Central memory CD8-positive, alpha-beta T cell (primary cell): ENCODE measurements at regions not wholly inside any gene's neighbourhood (a gene's known extent, or its start where the extent isn't known, plus 50 kb on each side); places are given as distances from the start of the nearest gene placed in this dataset.
A peak's percentile ranks its signal among the peaks of the same experiment; 100 is the strongest.
"Not testable (repeated sequence)": the region's sequence is repeated elsewhere in the genome, so short reads cannot be mapped to it uniquely, and the experiment has no call there.

Source experiments
- ATAC-seq: fragments of 150-1000 bp; cut with Tn5 transposase; replicated peaks from 2 replicates; pipeline ENCODE4 v1.10.0; 2022; ENCODE audit warnings: mild to moderate bottlenecking, moderate FRiP score, moderate number of reproducible peaks; ENCODE audit not compliant: poor library complexity, severe bottlenecking; ENCODE audit errors: extremely low read depth
- DNase-seq, 2 donors: peaks; one replicate each; pipeline ENCODE4 v3.0.0; 2021; ENCODE audit warnings: low spot score in 2 of 2
- H3K27ac Mint-ChIP-seq: one replicate; pipeline ENCODE4 v1.8.0; 2022; ENCODE audit warnings: low read depth, mild to moderate bottlenecking, moderate library complexity, mixed read lengths
- H3K27me3 Mint-ChIP-seq: one replicate; pipeline ENCODE4 v1.8.0; 2022; ENCODE audit warnings: mixed read lengths
- H3K36me3 Mint-ChIP-seq: one replicate; pipeline ENCODE4 v1.8.0; 2022; ENCODE audit warnings: mild to moderate bottlenecking, moderate library complexity, mixed read lengths; ENCODE audit not compliant: insufficient read depth
- H3K4me1 Mint-ChIP-seq: one replicate; pipeline ENCODE4 v1.8.0; 2022; ENCODE audit warnings: mixed read lengths
- H3K4me3 Mint-ChIP-seq: one replicate; pipeline ENCODE4 v1.8.0; 2022; ENCODE audit warnings: mild to moderate bottlenecking, moderate library complexity, mixed read lengths
- H3K9me3 Mint-ChIP-seq: one replicate; pipeline ENCODE4 v1.8.0; 2022; ENCODE audit warnings: mixed read lengths

DNA sequence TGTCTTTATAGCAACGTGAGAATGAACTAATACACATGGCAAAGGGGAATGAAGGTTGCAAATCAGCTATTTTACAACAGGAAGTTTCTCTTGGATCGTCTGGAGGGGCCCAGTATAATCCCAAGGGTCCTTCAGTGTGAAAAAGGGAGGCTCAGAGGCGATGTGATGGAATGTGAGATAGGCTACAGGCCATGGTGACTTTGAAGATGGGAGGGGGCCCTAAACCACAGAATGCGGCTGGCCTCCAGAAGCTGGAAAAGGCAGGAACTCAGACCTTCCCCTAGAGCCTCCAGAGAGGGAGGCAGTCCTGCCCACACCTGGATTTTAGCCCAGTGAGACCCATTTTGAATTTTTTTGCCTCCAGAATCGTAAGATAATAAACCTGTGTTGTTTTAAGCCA is 69.4 kb upstream of the PGM2 start:
- peaks cover 7% of the 10 kb centered on the region for H3K4me1 Mint-ChIP-seq
- no peaks in the 10 kb centered on the region for H3K36me3 Mint-ChIP-seq
- H3K27me3 Mint-ChIP-seq = peaks cover 31% of the 10 kb centered on the region
- H3K4me3 Mint-ChIP-seq = no peak overlapping the region
- no peak for ATAC-seq
- no peak overlapping the region for H3K27ac Mint-ChIP-seq
- no peak for DNase-seq
- H3K9me3 Mint-ChIP-seq = no peaks in the 10 kb centered on the region

- no peak overlapping the region for H3K4me3 Mint-ChIP-seq
- peaks cover 29% of the 10 kb centered on the region for H3K27me3 Mint-ChIP-seq
- H3K27ac Mint-ChIP-seq = no peak overlapping the region
- H3K36me3 Mint-ChIP-seq = no peaks in the 10 kb centered on the region
- H3K9me3 Mint-ChIP-seq = no peaks in the 10 kb centered on the region
- no peak for ATAC-seq
- H3K4me1 Mint-ChIP-seq = peaks cover 7% of the 10 kb centered on the region
- no peak for DNase-seq
Observed at GRCh38 chr4:37754410-37755185, 68.4 kb upstream of the RELL1 start.

DNA sequence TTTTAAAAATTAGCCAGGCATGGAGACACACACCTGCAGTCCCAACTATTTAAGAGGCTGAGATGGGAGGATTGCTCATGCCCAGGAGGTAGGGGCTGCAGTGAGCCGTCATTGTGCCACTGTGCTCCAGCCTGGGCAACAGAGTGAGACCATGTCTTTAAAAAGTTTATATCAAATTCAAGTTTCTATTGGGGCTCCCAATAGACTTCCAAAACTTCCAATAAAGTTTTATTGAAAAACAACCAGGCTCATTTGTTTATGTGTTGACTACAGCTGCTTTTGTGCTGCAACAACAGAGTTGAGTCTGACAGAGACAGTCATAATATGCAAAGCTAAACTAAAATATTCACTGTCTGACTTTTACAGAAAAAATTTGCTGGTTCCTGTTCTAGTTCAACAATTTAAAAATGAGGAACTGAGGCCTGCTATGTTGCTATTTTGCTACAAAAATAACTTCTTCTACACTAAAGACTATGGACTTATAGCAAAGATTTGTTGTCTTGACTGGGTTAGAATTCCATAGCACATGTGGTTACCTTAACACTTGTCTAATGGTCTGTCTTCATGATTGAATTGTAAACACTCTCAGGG is 63.3 kb upstream of the RELL1 start:
- H3K4me1 Mint-ChIP-seq = peaks cover 12% of the 10 kb centered on the region
- no peak for ATAC-seq

GRCh38 chr4:37748485-37748884 is 62.3 kb upstream of the RELL1 start:
- ATAC-seq = no peak
- peaks cover 7% of the 10 kb centered on the region for H3K4me1 Mint-ChIP-seq

More for the DNA sequence above, 63.3 kb upstream of the RELL1 start:
- H3K36me3 Mint-ChIP-seq = no peaks in the 10 kb centered on the region
- no peak for DNase-seq
- H3K27me3 Mint-ChIP-seq = peaks cover 10% of the 10 kb centered on the region
- no peaks in the 10 kb centered on the region for H3K9me3 Mint-ChIP-seq
- H3K27ac Mint-ChIP-seq = no peak overlapping the region
- no peak overlapping the region for H3K4me3 Mint-ChIP-seq

GRCh38 chr4:37747772-37748330 is 61.7 kb upstream of the RELL1 start:
- H3K36me3 Mint-ChIP-seq = no peaks in the 10 kb centered on the region
- ATAC-seq (no peak), DNase-seq (no peak)
- H3K27me3 Mint-ChIP-seq = no peaks in the 10 kb centered on the region
- no peaks in the 10 kb centered on the region for H3K9me3 Mint-ChIP-seq
- no peak overlapping the region for H3K27ac Mint-ChIP-seq
- H3K4me3 Mint-ChIP-seq = no peak overlapping the region
- peaks cover 7% of the 10 kb centered on the region for H3K4me1 Mint-ChIP-seq

More at GRCh38 chr4:37748485-37748884, 62.3 kb upstream of the RELL1 start:
- Mint-ChIP-seq H3K27ac (peak overlapping the region; percentile 46), H3K4me3 (no peak overlapping the region), H3K9me3 (no peaks in the 10 kb centered on the region), H3K36me3 (no peaks in the 10 kb centered on the region), H3K27me3 (no peaks in the 10 kb centered on the region)
- no peak for DNase-seq

- not testable (repeated sequence) for ATAC-seq, H3K4me3 Mint-ChIP-seq, DNase-seq, H3K27ac Mint-ChIP-seq, H3K27me3 Mint-ChIP-seq, H3K9me3 Mint-ChIP-seq, H3K36me3 Mint-ChIP-seq, H3K4me1 Mint-ChIP-seq
Observed at GRCh38 chr4:37746852-37747251, 60.7 kb upstream of the RELL1 start.

DNA sequence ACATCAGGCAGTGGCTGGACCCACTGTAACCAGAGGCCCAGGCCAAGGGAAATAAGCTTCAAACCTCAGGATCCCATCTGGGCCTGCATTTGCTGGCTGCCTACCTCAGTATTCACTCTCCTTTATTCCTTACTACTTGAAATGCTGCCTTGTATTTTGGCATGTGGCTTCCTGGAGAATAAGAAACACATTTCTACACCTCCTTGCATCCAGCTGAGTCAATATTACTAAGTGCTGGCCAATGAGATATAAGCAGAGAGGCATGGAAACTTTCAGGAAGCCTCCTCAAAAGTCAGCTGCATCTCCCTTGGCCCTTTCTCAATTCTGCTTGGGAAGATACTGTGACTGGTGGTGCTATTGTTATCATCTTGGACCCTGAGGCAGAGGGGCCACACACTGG is 59.8 kb upstream of the RELL1 start:
- H3K4me3 Mint-ChIP-seq = no peak overlapping the region
- ATAC-seq (no peak), DNase-seq (no peak)
- H3K4me1 Mint-ChIP-seq = peaks cover 7% of the 10 kb centered on the region
- H3K36me3 Mint-ChIP-seq = no peaks in the 10 kb centered on the region
- no peaks in the 10 kb centered on the region for H3K9me3 Mint-ChIP-seq
- H3K27ac Mint-ChIP-seq = no peak overlapping the region
- peaks cover 9% of the 10 kb centered on the region for H3K27me3 Mint-ChIP-seq

- Mint-ChIP-seq H3K9me3 (no peaks in the 10 kb centered on the region), H3K4me1 (no peaks in the 10 kb centered on the region), H3K27me3 (peaks cover 10% of the 10 kb centered on the region), H3K27ac (no peak overlapping the region), H3K36me3 (no peaks in the 10 kb centered on the region), H3K4me3 (no peak overlapping the region)
- DNase-seq (no peak), ATAC-seq (no peak)
Observed at GRCh38 chr4:37742149-37742548, 56.0 kb upstream of the RELL1 start.

DNA sequence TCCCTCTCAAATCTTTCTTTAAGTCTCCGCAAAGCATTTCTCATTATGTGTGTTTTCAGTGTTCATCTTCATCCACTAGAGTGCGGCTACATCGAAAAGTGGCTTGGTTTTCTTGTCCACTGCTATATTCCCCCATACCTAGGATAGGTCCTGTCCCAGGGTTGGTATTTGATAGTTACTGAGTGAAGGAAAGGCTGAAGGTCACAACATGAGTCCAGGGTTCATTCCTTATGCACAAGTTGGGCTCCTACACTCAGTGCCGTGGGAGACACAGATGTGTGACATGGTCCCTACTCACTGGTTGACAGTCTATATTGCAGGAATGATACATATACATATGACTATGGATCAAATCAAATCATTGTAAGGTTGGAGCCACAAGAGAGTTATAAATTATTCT is 55.4 kb upstream of the RELL1 start:
- DNase-seq (no peak), ATAC-seq (no peak)
- Mint-ChIP-seq H3K27ac (no peak overlapping the region), H3K9me3 (no peaks in the 10 kb centered on the region), H3K36me3 (no peaks in the 10 kb centered on the region), H3K4me1 (no peaks in the 10 kb centered on the region), H3K27me3 (peaks cover 10% of the 10 kb centered on the region), H3K4me3 (no peak overlapping the region)

DNA sequence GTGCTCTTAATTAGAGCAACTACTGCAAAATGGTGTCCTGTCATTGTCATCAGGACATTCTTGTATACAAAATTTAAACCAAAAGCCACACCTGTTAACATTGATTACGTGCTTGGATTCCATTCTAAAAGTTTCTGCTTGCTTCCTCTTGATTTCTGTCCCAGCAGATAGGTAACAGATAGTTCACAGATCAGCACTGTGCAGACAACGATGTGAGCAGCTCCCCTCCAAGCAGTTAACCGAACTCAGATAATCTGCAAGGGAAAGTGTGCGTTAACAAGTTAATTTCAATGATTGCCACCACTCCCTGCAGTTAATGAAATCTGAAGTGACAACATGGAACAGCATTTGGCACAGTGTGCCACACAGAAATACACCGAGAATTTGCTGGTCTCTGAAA is 54.4 kb upstream of the RELL1 start:
- ATAC-seq = no peak
- no peak overlapping the region for H3K4me3 Mint-ChIP-seq

DNA sequence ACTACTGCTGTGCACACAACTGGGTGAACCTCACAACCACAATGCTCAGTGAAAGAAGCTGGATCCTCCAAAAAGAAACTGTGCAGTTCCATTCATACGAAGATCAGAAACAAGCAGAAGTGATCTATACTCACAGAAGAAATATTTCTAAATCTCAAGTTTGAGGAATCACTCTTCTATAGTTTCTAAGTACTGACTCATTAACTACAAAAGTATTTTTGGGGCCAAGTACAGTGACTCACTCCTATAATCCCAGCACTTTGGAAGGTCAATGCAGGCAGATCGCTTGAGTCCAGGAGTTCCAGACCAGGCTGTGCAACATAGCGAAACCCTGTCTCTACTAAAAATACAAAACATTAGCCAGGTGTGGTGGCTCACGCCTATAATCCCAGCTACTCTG is 51.3 kb upstream of the RELL1 start:
- peaks cover 10% of the 10 kb centered on the region for H3K27me3 Mint-ChIP-seq
- H3K9me3 Mint-ChIP-seq = no peaks in the 10 kb centered on the region
- DNase-seq = no peak
- H3K4me1 Mint-ChIP-seq = no peaks in the 10 kb centered on the region
- H3K36me3 Mint-ChIP-seq = no peaks in the 10 kb centered on the region
- no peak overlapping the region for H3K27ac Mint-ChIP-seq
- H3K4me3 Mint-ChIP-seq = no peak overlapping the region
- no peak for ATAC-seq

More for the DNA sequence above, 54.4 kb upstream of the RELL1 start:
- Mint-ChIP-seq H3K4me1 (no peaks in the 10 kb centered on the region), H3K27me3 (peaks cover 10% of the 10 kb centered on the region), H3K9me3 (no peaks in the 10 kb centered on the region), H3K27ac (no peak overlapping the region), H3K36me3 (no peaks in the 10 kb centered on the region)
- DNase-seq = no peak
